HepG2 (cell line): ENCODE measurements at regions not wholly inside any gene's neighbourhood (a gene's known extent, or its start where the extent isn't known, plus 50 kb on each side); places are given as distances from the start of the nearest gene placed in this dataset.

ENCODE experiments used
- CTCF ChIP-seq: sonication (generic); formaldehyde crosslinking; IDR thresholded peaks from 2 replicates; pipeline ENCODE4 v1.5.0; 2020; ENCODE audit warnings: mild to moderate bottlenecking, missing genetic modification reagents, moderate library complexity
- MATR3 ChIP-seq: sonication (generic); formaldehyde crosslinking; IDR thresholded peaks from 2 replicates; pipeline ENCODE4 v1.4.0; 2020; ENCODE audit warnings: missing genetic modification reagents
- MTA1 ChIP-seq: sonication (generic); formaldehyde crosslinking; IDR thresholded peaks from 2 replicates; pipeline ENCODE4 v1.4.0; 2020; ENCODE audit warnings: missing genetic modification reagents, mild to moderate bottlenecking, borderline replicate concordance
- PATZ1 ChIP-seq: sonication (generic); formaldehyde crosslinking; IDR thresholded peaks from 2 replicates; pipeline ENCODE4 v1.4.0; 2020; ENCODE audit warnings: missing genetic modification reagents
- PAX8 ChIP-seq: sonication (generic); formaldehyde crosslinking; IDR thresholded peaks from 2 replicates; pipeline ENCODE4 v1.8.0; 2022; ENCODE audit warnings: mild to moderate bottlenecking, missing genetic modification reagents, borderline replicate concordance
- TFAP4 ChIP-seq: sonication (generic); IDR thresholded peaks from 2 replicates; pipeline ENCODE4 v1.6.1; 2016; ENCODE audit warnings: low read depth, borderline replicate concordance
- TIGD3 ChIP-seq: sonication (generic); formaldehyde crosslinking; IDR thresholded peaks from 2 replicates; pipeline ENCODE4 v1.5.1; 2020; ENCODE audit warnings: mild to moderate bottlenecking, missing genetic modification reagents, borderline replicate concordance

- no peak for TF ChIP-seq TIGD3
- no peak for TF ChIP-seq CTCF (CRISPR knock-in tag)
- TF ChIP-seq MATR3 (CRISPR knock-in tag): no peak
- no peak for TF ChIP-seq PATZ1 (CRISPR knock-in tag)
- TF ChIP-seq MTA1: no peak
- TF ChIP-seq TFAP4: no peak
- no peak for TF ChIP-seq PAX8 (CRISPR knock-in tag)
Observed at GRCh38 chr2:107380912-107381311, 445.8 kb upstream of the RGPD4 start.
